Transverse colon (tissue), 4 donors: ENCODE measurements at regions not wholly inside any gene's neighbourhood (a gene's known extent, or its start where the extent isn't known, plus 50 kb on each side); places are given as distances from the start of the nearest gene placed in this dataset.

ENCODE experiments used
- DNase-seq: peaks from one replicate; pipeline ENCODE4 v3.0.0-alpha.2; 2019
- H3K27ac ChIP-seq, 4 donors: fragments of 200-600 bp; sonication (generic); 2 replicates each; pipeline ENCODE4 v1.5.1; 2016 to 2018; ENCODE audit warnings: inconsistent platforms in 4 of 4
- H3K27me3 ChIP-seq: fragments of 200-600 bp; sonication (generic); 2 replicates; pipeline ENCODE4 v1.5.1; 2017; ENCODE audit warnings: inconsistent platforms
- H3K36me3 ChIP-seq, 4 donors: fragments of 200-600 bp; sonication (generic); 2 replicates each; pipeline ENCODE4 v1.5.1; 2017 to 2019; ENCODE audit warnings: inconsistent platforms in 4 of 4
- H3K4me1 ChIP-seq, 4 donors: fragments of 200-600 bp; sonication (generic); 2 replicates each; pipeline ENCODE4 v1.5.1; 2017 to 2020; ENCODE audit warnings: inconsistent platforms in 4 of 4
- H3K4me3 ChIP-seq, 4 donors: fragments of 200-600 bp; sonication (generic); 1 replicate in 1 of 4; 2 replicates in 3 of 4; pipeline versions ENCODE4 v1.5.1 to v1.6.1; 2017 to 2019; ENCODE audit warnings: inconsistent platforms in 4 of 4
- H3K9me3 ChIP-seq, 2 donors: fragments of 200-600 bp; sonication (generic); 2 replicates each; pipeline ENCODE4 v1.5.1; 2017 to 2019; ENCODE audit warnings: inconsistent platforms in 2 of 2
- CTCF ChIP-seq, 5 experiments: fragments of 200-600 bp in 3 of 5; fragments of 450-650 bp in 2 of 5; sonication (generic) in 3 of 5; IDR thresholded peaks; 1 replicate in 2 of 5; 2 replicates in 3 of 5; pipeline ENCODE4 v1.5.1; 2016 to 2017; ENCODE audit warnings: antibody characterized with exemption in 5 of 5, inconsistent platforms in 3 of 5, mild to moderate bottlenecking in 2 of 5, moderate library complexity in 1 of 5
- EP300 ChIP-seq: sonication (generic); formaldehyde crosslinking; IDR thresholded peaks from one replicate; pipeline ENCODE4 v1.6.1; 2017; ENCODE audit warnings: antibody characterized with exemption, low read depth
- POLR2A ChIP-seq: fragments of 450-650 bp; IDR thresholded peaks from one replicate; pipeline ENCODE4 v1.6.1; 2016; ENCODE audit warnings: antibody characterized with exemption, mild to moderate bottlenecking, moderate library complexity
- POLR2AphosphoS5 ChIP-seq, 3 donors: sonication (generic); formaldehyde crosslinking; IDR thresholded peaks; one replicate each; pipeline ENCODE4 v1.6.1; 2016; ENCODE audit warnings: antibody characterized with exemption in 3 of 3
- WGBS, 2 donors: methylation state at CpG; one replicate each; pipeline ENCODE4 v1.1.5; 2018; ENCODE audit warnings: low coverage in 1 of 2; 5-methylcytosine and 5-hydroxymethylcytosine counted together
- in situ Hi-C, 4 donors: fragments of 200-750 bp; cut with MboI; loops; one replicate each; pipeline versions ENCODE4 v1.15.0 to v1.15.1; 2017; ENCODE audit warnings: low sequenced_read_pairs in 3 of 4, low pct_ligation_motif_present in 1 of 4, low pct_unique_long_range_greater_than_20kb in 1 of 4
- intact Hi-C: fragments of 100-400 bp; cut with DNase I; formaldehyde crosslinking; loops from one replicate; pipeline ENCODE4 v1.15.1; 2023; ENCODE audit warnings: low total_unique reads

GRCh38 chr1:187306710-187307415 is 478.1 kb downstream of the PLA2G4A start:
- intact Hi-C loops (no loop called here), in situ Hi-C loops (no loop called here)
- no peak overlapping the region for H3K4me3 ChIP-seq
- H3K27me3 ChIP-seq, result no peaks in the 10 kb centered on the region
- no peaks in the 10 kb centered on the region for H3K4me1 ChIP-seq
- no peak for DNase-seq
- H3K36me3 ChIP-seq, result no peaks in the 10 kb centered on the region
- 34 to 35% methylated on average over 5 to 6 of the region's 6 CpGs for WGBS, 2 donors
- no peak overlapping the region for H3K27ac ChIP-seq
- TF ChIP-seq POLR2A (no peak), CTCF (IDR thresholded peaks at IDR 0.05) (no peak), POLR2AphosphoS5 (IDR thresholded peaks at IDR 0.05) (no peak)
- H3K9me3 ChIP-seq, result no peaks in the 10 kb centered on the region

DNA sequence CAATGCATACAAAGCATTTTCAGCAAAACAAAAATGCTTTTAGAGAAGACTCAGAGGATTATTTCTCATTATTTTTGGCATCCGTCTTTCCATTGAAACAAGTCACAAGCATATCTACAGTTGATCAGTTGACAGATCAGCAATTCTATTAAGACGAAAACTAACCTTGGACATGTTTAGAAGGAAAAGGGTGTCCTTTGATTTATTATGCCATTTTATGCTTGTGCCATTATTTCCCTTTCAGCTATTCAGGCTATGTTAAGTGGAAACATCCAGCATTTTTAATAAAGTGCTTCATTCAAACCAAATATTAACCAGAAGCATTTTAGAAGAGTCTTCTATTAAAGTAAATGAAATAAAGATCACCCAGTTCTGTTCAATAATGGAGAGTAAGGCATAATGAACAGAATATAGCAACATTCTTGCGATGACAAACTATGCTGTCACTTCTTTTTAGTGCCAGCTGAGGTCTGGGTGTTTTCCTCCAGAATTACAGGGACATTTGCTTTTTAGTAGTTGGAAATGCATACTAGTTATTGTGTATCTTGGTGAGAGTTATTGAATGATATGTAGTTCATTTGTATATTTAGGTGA is 481.4 kb downstream of the PLA2G4A start:
- Histone ChIP-seq H3K9me3 (no peaks in the 10 kb centered on the region), H3K4me3 (no peak overlapping the region), H3K4me1 (no peaks in the 10 kb centered on the region), H3K27ac (no peak overlapping the region), H3K27me3 (no peaks in the 10 kb centered on the region), H3K36me3 (no peaks in the 10 kb centered on the region)
- intact Hi-C loops, result no loop called here
- TF ChIP-seq EP300, result no peak
- no peak for TF ChIP-seq CTCF (IDR thresholded peaks at IDR 0.05)
- TF ChIP-seq POLR2A, result no peak
- TF ChIP-seq POLR2AphosphoS5 (IDR thresholded peaks at IDR 0.05), result no peak
- DNase-seq, result no peak
- in situ Hi-C loops, result no loop called here
- 46 to 70% methylated on average over 3 of the region's 3 CpGs for WGBS, 2 donors

DNA sequence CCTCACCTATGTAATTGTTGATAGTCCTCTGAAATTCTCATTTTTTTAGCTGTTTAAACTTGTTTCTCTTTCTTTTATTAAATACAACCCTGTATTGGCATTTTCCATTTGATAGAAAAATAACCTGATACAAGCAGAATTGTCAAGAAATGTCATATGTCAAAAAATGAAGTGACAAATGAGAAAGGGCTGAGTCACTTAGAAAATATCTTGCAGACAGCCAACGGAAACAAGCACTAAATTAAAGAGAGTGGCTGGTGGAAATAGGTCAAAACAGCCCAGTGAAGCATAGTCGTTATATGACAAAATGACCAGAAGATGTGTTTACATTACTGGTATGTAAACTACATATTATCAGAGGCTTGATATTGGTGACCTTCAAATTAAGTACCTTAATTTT is 484.4 kb downstream of the PLA2G4A start:
- Histone ChIP-seq H3K27me3 (no peaks in the 10 kb centered on the region), H3K36me3 (no peaks in the 10 kb centered on the region), H3K4me1 (no peaks in the 10 kb centered on the region), H3K9me3 (no peaks in the 10 kb centered on the region), H3K4me3 (no peak overlapping the region), H3K27ac (no peak overlapping the region)
- TF ChIP-seq POLR2AphosphoS5 (IDR thresholded peaks at IDR 0.05) (no peak), CTCF (IDR thresholded peaks at IDR 0.05) (no peak), POLR2A (no peak), EP300 (no peak)
- intact Hi-C loops, result no loop called here
- in situ Hi-C loops, result no loop called here
- WGBS, 2 donors, result 23 to 27% methylated on average over 2 of the region's 2 CpGs
- DNase-seq, result no peak

GRCh38 chr1:187326557-187326956 is 497.8 kb downstream of the PLA2G4A start:
- WGBS, 2 donors, result 67% methylated on average over 1 of the region's 1 CpG; no CpG with 5 or more reads in 1 of the 2 donors
- Histone ChIP-seq H3K4me1 (no peaks in the 10 kb centered on the region), H3K36me3 (no peaks in the 10 kb centered on the region), H3K27ac (no peak overlapping the region), H3K27me3 (no peaks in the 10 kb centered on the region), H3K4me3 (no peak overlapping the region), H3K9me3 (no peaks in the 10 kb centered on the region)
- no peak for DNase-seq
- in situ Hi-C loops, result no loop called here
- intact Hi-C loops, result no loop called here
- no peak for TF ChIP-seq POLR2AphosphoS5 (IDR thresholded peaks at IDR 0.05)
- no peak for TF ChIP-seq EP300
- no peak for TF ChIP-seq CTCF (IDR thresholded peaks at IDR 0.05)
- TF ChIP-seq POLR2A, result no peak
